NCI-H2029 treated with DMSO at 0.1 percent for 48 hours (cell line): ENCODE measurements at regions not wholly inside any gene's neighbourhood (a gene's known extent, or its start where the extent isn't known, plus 50 kb on each side); places are given as distances from the start of the nearest gene placed in this dataset.
"Not testable (repeated sequence)": the region's sequence is repeated elsewhere in the genome, so short reads cannot be mapped to it uniquely, and the experiment has no call there.

Experiments
- DNase-seq: peaks from one replicate; lab custom pipeline; 2025; lab: John Stamatoyannopoulos, UW

GRCh38 chr16:5993356-5993755 is 895.8 kb upstream of the EEF2KMT start:
- no peak for DNase-seq

- DNase-seq: no peak
Observed at GRCh38 chr16:5982979-5983378, 885.4 kb upstream of the EEF2KMT start.

- DNase-seq: no peak
Observed at GRCh38 chr16:5979905-5980550, 882.4 kb upstream of the EEF2KMT start.

GRCh38 chr16:5977329-5977728 is 879.7 kb upstream of the EEF2KMT start:
- no peak for DNase-seq

GRCh38 chr16:5972747-5973146 is 875.2 kb upstream of the EEF2KMT start:
- DNase-seq: no peak

GRCh38 chr16:5971924-5972323 is 874.3 kb upstream of the EEF2KMT start:
- DNase-seq: no peak

- DNase-seq: no peak
Observed at GRCh38 chr16:5971106-5971505, 873.5 kb upstream of the EEF2KMT start.

GRCh38 chr16:5966004-5966403 is 868.4 kb upstream of the EEF2KMT start:
- DNase-seq: no peak

- DNase-seq: peak; percentile 53
Observed at GRCh38 chr16:5965321-5965720, 867.7 kb upstream of the EEF2KMT start.

GRCh38 chr16:5951486-5951885 is 853.9 kb upstream of the EEF2KMT start:
- DNase-seq: no peak

GRCh38 chr16:5944971-5945370 is 847.4 kb upstream of the EEF2KMT start:
- no peak for DNase-seq

- no peak for DNase-seq
Observed at GRCh38 chr16:5938607-5939006, 841.0 kb upstream of the EEF2KMT start.

GRCh38 chr16:5932906-5933305 is 835.3 kb upstream of the EEF2KMT start:
- no peak for DNase-seq

GRCh38 chr16:5928476-5929065 is 831.0 kb upstream of the EEF2KMT start:
- peak; percentile 6 for DNase-seq

- DNase-seq: no peak
Observed at GRCh38 chr16:5925850-5926249, 828.3 kb upstream of the EEF2KMT start.

GRCh38 chr16:5922686-5923085 is 825.1 kb upstream of the EEF2KMT start:
- no peak for DNase-seq

GRCh38 chr16:5918567-5919130 is 821.1 kb upstream of the EEF2KMT start:
- no peak for DNase-seq

GRCh38 chr16:5917436-5918195 is 820.0 kb upstream of the EEF2KMT start:
- no peak for DNase-seq

- no peak for DNase-seq
Observed at GRCh38 chr16:5916711-5917191, 819.2 kb upstream of the EEF2KMT start.

- no peak for DNase-seq
Observed at GRCh38 chr16:5911241-5911640, 813.6 kb upstream of the EEF2KMT start.

GRCh38 chr16:5909556-5909955 is 812.0 kb upstream of the EEF2KMT start:
- not testable (repeated sequence) for DNase-seq

- DNase-seq: no peak
Observed at GRCh38 chr16:5907544-5907943, 809.9 kb upstream of the EEF2KMT start.

- no peak for DNase-seq
Observed at GRCh38 chr16:5906351-5906750, 808.8 kb upstream of the EEF2KMT start.
